H1 (cell line): ENCODE measurements at regions not wholly inside any gene's neighbourhood (a gene's known extent, or its start where the extent isn't known, plus 50 kb on each side); places are given as distances from the start of the nearest gene placed in this dataset.

Source experiments
- BCL11A ChIP-seq, 2 experiments: IDR thresholded peaks; one replicate each; pipeline ENCODE4 v1.6.1; 2011; ENCODE audit warnings: low read depth in 2 of 2, low read length in 2 of 2, mild to moderate bottlenecking in 2 of 2
- BRCA1 ChIP-seq: IDR thresholded peaks from 2 replicates; pipeline ENCODE4 v1.6.1; 2012; ENCODE audit warnings: low read depth, low read length, improper control_type of control experiment
- CHD7 ChIP-seq: fragments of 300-600 bp; sonication (generic); IDR thresholded peaks from 2 replicates; pipeline ENCODE4 v1.7.1; 2012; ENCODE audit warnings: low read length, moderate library complexity, mild to moderate bottlenecking, inconsistent platforms; ENCODE audit not compliant: insufficient replicate concordance
- CREB1 ChIP-seq: IDR thresholded peaks from 2 replicates; pipeline ENCODE4 v1.6.1; 2012; ENCODE audit warnings: inconsistent platforms
- HDAC2 ChIP-seq, 2 experiments: fragments of 300-600 bp in 1 of 2; sonication (generic) in 1 of 2; IDR thresholded peaks; 2 replicates each; pipeline ENCODE4 v1.6.1; 2011 to 2012; ENCODE audit warnings: low read depth in 2 of 2, low read length in 2 of 2, mild to moderate bottlenecking in 2 of 2, moderate library complexity in 2 of 2, borderline replicate concordance in 1 of 2, inconsistent platforms in 1 of 2
- JUN ChIP-seq: IDR thresholded peaks from 2 replicates; pipeline ENCODE4 v1.6.1; 2011; ENCODE audit warnings: low read depth, mild to moderate bottlenecking, improper control_type of control experiment, low read length
- KDM1A ChIP-seq: fragments of 200-600, 300-600 bp; sonication (generic); IDR thresholded peaks from 2 replicates; pipeline ENCODE4 v1.7.1; 2016; ENCODE audit warnings: mild to moderate bottlenecking, low read length, borderline replicate concordance
- NRF1 ChIP-seq: IDR thresholded peaks from 2 replicates; pipeline ENCODE4 v1.6.1; 2011; ENCODE audit warnings: mild to moderate bottlenecking, low read depth, low read length, improper control_type of control experiment
- POLR2AphosphoS5 ChIP-seq: IDR thresholded peaks from 2 replicates; pipeline ENCODE4 v1.6.1; 2011; ENCODE audit warnings: low read depth, low read length
- TAF1 ChIP-seq: IDR thresholded peaks from 2 replicates; pipeline ENCODE4 v1.6.1; 2011; ENCODE audit warnings: mild to moderate bottlenecking, low read depth, low read length
- TF ChIP-seq, protein P1 (sequence below): IDR thresholded peaks from 2 replicates; pipeline ENCODE4 v1.6.1; 2011; ENCODE audit warnings: low read length, improper control_type of control experiment

DNA sequence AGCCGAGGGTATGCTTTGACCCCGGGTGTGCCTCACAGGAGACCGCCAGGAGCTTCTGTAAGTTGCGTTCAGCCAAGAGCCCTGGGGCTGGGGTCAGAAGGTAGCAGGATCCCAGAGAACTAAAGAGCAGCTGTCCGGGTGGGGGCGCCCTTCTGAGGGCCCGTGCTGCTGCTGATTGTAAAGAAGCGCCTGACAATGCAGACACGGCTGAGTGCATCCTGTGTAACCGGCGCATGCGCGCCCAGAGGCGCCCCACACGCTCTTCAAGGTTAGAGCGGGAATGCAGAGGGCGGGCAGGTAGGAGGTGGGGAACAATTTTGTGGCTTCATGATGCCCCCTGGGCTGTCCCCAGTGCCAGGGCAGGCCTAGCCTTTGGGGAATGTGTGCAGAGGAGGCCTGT, 210.2 kb upstream of the CTBP2 start (continued):
- TF ChIP-seq HDAC2 (IDR thresholded peaks at IDR 0.05; ENCODE audit: borderline replicate concordance in 1 of 2, low read depth in 2 of 2, low read length in 2 of 2) (no peak), BRCA1 (no peak), BCL11A (IDR thresholded peaks at IDR 0.05; ENCODE audit: low read depth in 2 of 2, low read length in 2 of 2) (no peak), CREB1 (0 out of 2 replicates have a peak, but pooled peaks have one; percentile 18), CHD7 (no peak), KDM1A (no peak), TAF1 (0 out of 2 replicates have a peak, but pooled peaks have one; percentile 27), JUN (no peak), NRF1 (peak; percentile 87), POLR2AphosphoS5 (no peak)
- TF ChIP-seq, protein P1, sequence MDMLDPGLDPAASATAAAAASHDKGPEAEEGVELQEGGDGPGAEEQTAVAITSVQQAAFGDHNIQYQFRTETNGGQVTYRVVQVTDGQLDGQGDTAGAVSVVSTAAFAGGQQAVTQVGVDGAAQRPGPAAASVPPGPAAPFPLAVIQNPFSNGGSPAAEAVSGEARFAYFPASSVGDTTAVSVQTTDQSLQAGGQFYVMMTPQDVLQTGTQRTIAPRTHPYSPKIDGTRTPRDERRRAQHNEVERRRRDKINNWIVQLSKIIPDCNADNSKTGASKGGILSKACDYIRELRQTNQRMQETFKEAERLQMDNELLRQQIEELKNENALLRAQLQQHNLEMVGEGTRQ, result no peak
